ENCODE measurements at regions not wholly inside any gene's neighbourhood (a gene's known extent, or its start where the extent isn't known, plus 50 kb on each side); places are given as distances from the start of the nearest gene placed in this dataset.

- TF ChIP-seq CTCF (IDR thresholded peaks at IDR 0.05; ENCODE audit: insufficient read depth, low read length), result no peak
- TF ChIP-seq POLR2AphosphoS5 (IDR thresholded peaks at IDR 0.05; ENCODE audit: low read depth), result no peak
- TF ChIP-seq REST (IDR thresholded peaks at IDR 0.05; ENCODE audit: insufficient replicate concordance, low read depth), result no peak
Observed at GRCh38 chr11:92022499-92022898, 202.1 kb upstream of the FAT3 start.
